Nephron progenitor cell (in vitro differentiated cells): ENCODE measurements at regions not wholly inside any gene's neighbourhood (a gene's known extent, or its start where the extent isn't known, plus 50 kb on each side); places are given as distances from the start of the nearest gene placed in this dataset.

Experiments used
- DNase-seq: peaks from one replicate; pipeline ENCODE4 v3.0.0; 2021
- H3K27ac Mint-ChIP-seq: 2 replicates; pipeline ENCODE4 v1.8.0; 2021; ENCODE audit warnings: mild to moderate bottlenecking, moderate library complexity, mixed read lengths
- H3K27me3 Mint-ChIP-seq: 2 replicates; pipeline ENCODE4 v1.8.0; 2021; ENCODE audit warnings: mild to moderate bottlenecking, low read depth, mixed read lengths; ENCODE audit not compliant: poor library complexity
- H3K36me3 Mint-ChIP-seq: 2 replicates; pipeline ENCODE4 v1.8.0; 2021; ENCODE audit warnings: low read depth, mixed read lengths
- H3K4me1 Mint-ChIP-seq: 2 replicates; pipeline ENCODE4 v1.8.0; 2021; ENCODE audit warnings: mixed read lengths
- H3K4me3 Mint-ChIP-seq: 2 replicates; pipeline ENCODE4 v1.8.0; 2021; ENCODE audit warnings: mild to moderate bottlenecking, moderate library complexity, mixed read lengths
- H3K9me3 Mint-ChIP-seq: 2 replicates; pipeline ENCODE4 v1.8.0; 2021; ENCODE audit warnings: mild to moderate bottlenecking, moderate library complexity, mixed read lengths
- CTCF ChIP-seq: fragments of 200-600 bp; sonication (generic); IDR thresholded peaks from 2 replicates; pipeline ENCODE4 v1.5.0; 2021; ENCODE audit warnings: antibody characterized with exemption

- H3K4me3 Mint-ChIP-seq: no peak overlapping the region
- TF ChIP-seq CTCF: no peak
- H3K9me3 Mint-ChIP-seq: peaks cover 31% of the 10 kb centered on the region
- peaks cover 36% of the 10 kb centered on the region for H3K4me1 Mint-ChIP-seq
- H3K27ac Mint-ChIP-seq: no peak overlapping the region
- DNase-seq: no peak
- H3K27me3 Mint-ChIP-seq: peaks cover 45% of the 10 kb centered on the region
- H3K36me3 Mint-ChIP-seq: peaks cover 5% of the 10 kb centered on the region
Measured at GRCh38 chr12:130223767-130224244, 61.5 kb downstream of the FZD10 start.

GRCh38 chr12:130224613-130225012 is 62.3 kb downstream of the FZD10 start:
- H3K36me3 Mint-ChIP-seq: peaks cover 13% of the 10 kb centered on the region
- no peak overlapping the region for H3K27ac Mint-ChIP-seq
- H3K9me3 Mint-ChIP-seq: peaks cover 39% of the 10 kb centered on the region
- peaks cover 44% of the 10 kb centered on the region for H3K27me3 Mint-ChIP-seq
- TF ChIP-seq CTCF: no peak
- peaks cover 37% of the 10 kb centered on the region for H3K4me1 Mint-ChIP-seq
- H3K4me3 Mint-ChIP-seq: no peak overlapping the region
- no peak for DNase-seq

- no peak for TF ChIP-seq CTCF
- peaks cover 40% of the 10 kb centered on the region for H3K27me3 Mint-ChIP-seq
- H3K9me3 Mint-ChIP-seq: peaks cover 46% of the 10 kb centered on the region
- DNase-seq: no peak
- peaks cover 31% of the 10 kb centered on the region for H3K4me1 Mint-ChIP-seq
- no peak overlapping the region for H3K4me3 Mint-ChIP-seq
- H3K36me3 Mint-ChIP-seq: peaks cover 17% of the 10 kb centered on the region
- H3K27ac Mint-ChIP-seq: no peak overlapping the region
Measured at GRCh38 chr12:130225347-130225746, 63.1 kb downstream of the FZD10 start.

GRCh38 chr12:130226126-130226525 is 63.9 kb downstream of the FZD10 start:
- Mint-ChIP-seq H3K4me3 (no peak overlapping the region), H3K36me3 (peaks cover 17% of the 10 kb centered on the region), H3K27me3 (peaks cover 34% of the 10 kb centered on the region), H3K4me1 (peaks cover 23% of the 10 kb centered on the region), H3K27ac (no peak overlapping the region), H3K9me3 (peaks cover 54% of the 10 kb centered on the region)
- DNase-seq: no peak
- TF ChIP-seq CTCF: no peak

DNA sequence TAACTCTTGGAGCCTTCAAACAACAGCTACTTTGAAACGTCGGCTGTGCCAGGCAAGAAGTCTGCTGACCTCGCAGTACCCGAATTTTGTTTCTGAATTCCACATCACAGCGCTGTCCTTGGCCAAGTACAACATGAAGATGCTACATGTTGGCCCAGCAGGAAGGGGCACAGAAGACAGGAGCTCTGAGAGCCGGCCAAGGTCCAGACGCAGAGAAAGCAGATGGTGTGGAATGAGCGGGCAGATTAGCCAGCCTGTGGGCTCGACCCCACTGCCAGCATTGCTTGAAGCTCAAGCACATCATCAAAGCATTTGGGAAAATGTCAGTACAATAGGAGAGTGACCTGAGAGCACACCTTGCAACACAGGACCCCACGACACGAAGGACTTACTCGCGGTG is 64.5 kb downstream of the FZD10 start:
- no peak overlapping the region for H3K4me3 Mint-ChIP-seq
- peaks cover 56% of the 10 kb centered on the region for H3K9me3 Mint-ChIP-seq
- DNase-seq: no peak
- H3K27ac Mint-ChIP-seq: no peak overlapping the region
- peaks cover 18% of the 10 kb centered on the region for H3K4me1 Mint-ChIP-seq
- H3K27me3 Mint-ChIP-seq: peaks cover 33% of the 10 kb centered on the region
- peaks cover 17% of the 10 kb centered on the region for H3K36me3 Mint-ChIP-seq
- no peak for TF ChIP-seq CTCF

- Mint-ChIP-seq H3K36me3 (peaks cover 17% of the 10 kb centered on the region), H3K4me3 (no peak overlapping the region), H3K27ac (no peak overlapping the region), H3K27me3 (peaks cover 31% of the 10 kb centered on the region), H3K9me3 (peaks cover 58% of the 10 kb centered on the region), H3K4me1 (peaks cover 18% of the 10 kb centered on the region)
- no peak for TF ChIP-seq CTCF
- DNase-seq: no peak
Measured at GRCh38 chr12:130227641-130228040, 65.4 kb downstream of the FZD10 start.
